ENCODE measurements at regions not wholly inside any gene's neighbourhood (a gene's known extent, or its start where the extent isn't known, plus 50 kb on each side); places are given as distances from the start of the nearest gene placed in this dataset.

GRCh38 chr15:81937189-81937588 lies 108.6 kb downstream of the MEX3B start:
- TF ChIP-seq CTCF (IDR thresholded peaks at IDR 0.05) (no peak), POLR2AphosphoS5 (IDR thresholded peaks at IDR 0.05; ENCODE audit: low read depth, low read length) (no peak)
